ENCODE measurements at regions not wholly inside any gene's neighbourhood (a gene's known extent, or its start where the extent isn't known, plus 50 kb on each side); places are given as distances from the start of the nearest gene placed in this dataset.
"Not testable (repeated sequence)": the region's sequence is repeated elsewhere in the genome, so short reads cannot be mapped to it uniquely, and the experiment has no call there.

DNA sequence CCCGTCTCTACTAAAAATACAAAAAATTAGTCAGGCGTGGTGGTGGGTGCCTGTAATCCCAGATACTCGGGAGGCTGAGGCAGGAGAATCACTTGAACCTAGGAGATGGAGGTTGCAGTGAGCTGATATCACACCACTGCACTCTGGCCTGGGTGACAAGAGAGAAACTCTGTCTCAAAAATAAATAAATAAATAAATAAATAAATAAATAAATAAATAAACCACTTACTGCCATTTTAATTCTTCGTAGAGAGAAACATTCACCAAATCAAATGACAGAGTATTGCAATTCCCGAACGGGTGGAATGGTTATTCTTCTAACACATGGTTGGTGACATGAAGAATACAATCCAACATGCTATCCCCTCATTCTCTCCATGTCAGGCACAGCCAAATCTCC, 754.3 kb upstream of the AUTS2 start:
- H3K14ac ChIP-seq (ENCODE audit: insufficient read length); H2BK15ac ChIP-seq (ENCODE audit: low read length); CTCF ChIA-PET (ENCODE audit: partially characterized antibody); H4K20me1 ChIP-seq (replicated peaks in 1 of 2; ENCODE audit: control insufficient read depth in 1 of 2, insufficient read depth in 2 of 2, low read length in 2 of 2); H2BK120ac ChIP-seq (replicated peaks; ENCODE audit: low read depth, low read length); H3K79me1 ChIP-seq (ENCODE audit: low read depth, low read length); H3K27me3 ChIP-seq (replicated peaks in 1 of 4; ENCODE audit: control insufficient read depth in 3 of 4, extremely low read depth in 1 of 4, insufficient read depth in 3 of 4, low read length in 3 of 4); H3K23me2 ChIP-seq (ENCODE audit: low read depth, low read length); H3K18ac ChIP-seq (ENCODE audit: extremely low read depth, low read length); H2BK12ac ChIP-seq (ENCODE audit: low read depth, low read length); H3K9ac ChIP-seq (replicated peaks in 1 of 4; ENCODE audit: extremely low read depth in 1 of 4, low read depth in 3 of 4, low read length in 3 of 4); H3K4me3 ChIP-seq (ENCODE audit: extremely low read depth in 1 of 4, insufficient read depth in 2 of 4, low read depth in 3 of 4, low read length in 4 of 4); H4K91ac ChIP-seq (replicated peaks; ENCODE audit: insufficient read length, low read length); H3K4me2 ChIP-seq (ENCODE audit: insufficient read depth in 1 of 2, low read depth in 2 of 2, low read length in 2 of 2); H3K23ac ChIP-seq (ENCODE audit: insufficient read length); POLR2A ChIA-PET (ENCODE audit: partially characterized antibody); DNase-seq (ENCODE audit: low read depth in 1 of 2, low spot score in 2 of 2); FAIRE-seq; H3K4me1 ChIP-seq (replicated peaks in 1 of 4; ENCODE audit: control insufficient read depth in 3 of 4, insufficient read depth in 4 of 4, low read length in 3 of 4); H2BK5ac ChIP-seq (ENCODE audit: low read depth, low read length); H2BK20ac ChIP-seq (ENCODE audit: low read length); H3K4ac ChIP-seq (replicated peaks; ENCODE audit: insufficient read length, low read depth, low read length); H2AK5ac ChIP-seq (ENCODE audit: low read depth, low read length); H4K5ac ChIP-seq (ENCODE audit: insufficient read length, low read depth, low read length); H3K56ac ChIP-seq (replicated peaks; ENCODE audit: insufficient read length, low read depth, low read length); H3K79me2 ChIP-seq (ENCODE audit: control insufficient read depth in 1 of 2, insufficient read depth in 2 of 2, low read length in 2 of 2); H4K8ac ChIP-seq (ENCODE audit: extremely low read depth, insufficient read depth, low read length); H3K36me3 ChIP-seq (ENCODE audit: control insufficient read depth in 2 of 4, insufficient read depth in 4 of 4, low read length in 3 of 4); H3K27ac ChIP-seq (ENCODE audit: low read depth, low read length); H2AFZ ChIP-seq (ENCODE audit: low read length); H3K9me3 ChIP-seq (ENCODE audit: insufficient read depth in 2 of 2, low read depth in 1 of 2, low read length in 1 of 2): not testable (repeated sequence)
- WGBS, 2 experiments (ENCODE audit: extremely low coverage in 1 of 2, insufficient coverage in 1 of 2, insufficient read length in 1 of 2, insufficient replicate concordance in 2 of 2, low coverage in 1 of 2, low lambda C conversion rate in 2 of 2, missing lambda C conversion rate in 1 of 2) = 97% methylated on average over 6 of the region's 6 CpGs; no CpG with 5 or more reads in 1 of the 2 experiments

Data from H1 (cell line).